ENCODE measurements at regions not wholly inside any gene's neighbourhood (a gene's known extent, or its start where the extent isn't known, plus 50 kb on each side); places are given as distances from the start of the nearest gene placed in this dataset.
A peak's percentile ranks its signal among the peaks of the same experiment; 100 is the strongest.

GRCh38 chr9:79813258-79813638, 241.5 kb downstream of the TLE4 start:
- no peaks in the 10 kb centered on the region for H3K9me3 ChIP-seq (ENCODE audit: insufficient read depth, low read depth, low read length)
- H4K20me1 ChIP-seq (ENCODE audit: insufficient read depth, low read length, poor library complexity, severe bottlenecking): no peaks in the 10 kb centered on the region
- no peaks in the 10 kb centered on the region for H3K27me3 ChIP-seq (ENCODE audit: insufficient read depth, low read length, poor library complexity, severe bottlenecking)
- H3K4me1 ChIP-seq (ENCODE audit: insufficient read depth, low read length, poor library complexity, severe bottlenecking): peaks cover 81% of the 10 kb centered on the region
- peak overlapping the region; percentile 1; the same call in 1 of the 2 replicates for H2AFZ ChIP-seq (ENCODE audit: low read length)
- peak overlapping the region; percentile 68 for H3K9ac ChIP-seq (ENCODE audit: low read depth, low read length, poor library complexity, severe bottlenecking)
- no peak for TF ChIP-seq CTCF (conservative IDR thresholded peaks at IDR 0.05; ENCODE audit: low read length)
- TF ChIP-seq EZH2phosphoT487 (IDR thresholded peaks at IDR 0.05; ENCODE audit: borderline replicate concordance): no peak
- H3F3A ChIP-seq (ENCODE audit: low read depth): peaks cover 18% of the 10 kb centered on the region
- no peaks in the 10 kb centered on the region for H3K79me2 ChIP-seq (ENCODE audit: insufficient read depth, low read length)
- peak overlapping the region; percentile 79 for H3K4me2 ChIP-seq (ENCODE audit: low read depth, low read length, poor library complexity, severe bottlenecking)
- no peaks in the 10 kb centered on the region for H3K9me2 ChIP-seq (replicated peaks; ENCODE audit: low read depth, low read length)
- H3K4me3 ChIP-seq (ENCODE audit: low read length, poor library complexity, severe bottlenecking): peak overlapping the region; percentile 73
- H3K36me3 ChIP-seq (ENCODE audit: insufficient read depth, low read length): no peaks in the 10 kb centered on the region

GRCh38 chr9:79812507-79813257, 240.9 kb downstream of the TLE4 start:
- no peaks in the 10 kb centered on the region for H3K36me3 ChIP-seq (ENCODE audit: insufficient read depth, low read length)
- peak overlapping the region; percentile 73 for H3K4me3 ChIP-seq (ENCODE audit: low read length, poor library complexity, severe bottlenecking)
- H3K4me1 ChIP-seq (ENCODE audit: insufficient read depth, low read length, poor library complexity, severe bottlenecking): peaks cover 78% of the 10 kb centered on the region
- H4K20me1 ChIP-seq (ENCODE audit: insufficient read depth, low read length, poor library complexity, severe bottlenecking): no peaks in the 10 kb centered on the region
- H3K27me3 ChIP-seq (ENCODE audit: insufficient read depth, low read length, poor library complexity, severe bottlenecking): no peaks in the 10 kb centered on the region
- TF ChIP-seq CTCF (conservative IDR thresholded peaks at IDR 0.05; ENCODE audit: low read length) (no peak), EZH2phosphoT487 (IDR thresholded peaks at IDR 0.05; ENCODE audit: borderline replicate concordance) (peak; percentile 16; the same call in 1 of the 2 replicates)
- H3K9me3 ChIP-seq (ENCODE audit: insufficient read depth, low read depth, low read length): no peaks in the 10 kb centered on the region
- peak overlapping the region; percentile 1; the same call in 1 of the 2 replicates for H2AFZ ChIP-seq (ENCODE audit: low read length)
- H3K4me2 ChIP-seq (ENCODE audit: low read depth, low read length, poor library complexity, severe bottlenecking): peak overlapping the region; percentile 79
- peaks cover 18% of the 10 kb centered on the region for H3F3A ChIP-seq (ENCODE audit: low read depth)
- H3K79me2 ChIP-seq (ENCODE audit: insufficient read depth, low read length): no peaks in the 10 kb centered on the region
- no peaks in the 10 kb centered on the region for H3K9me2 ChIP-seq (replicated peaks; ENCODE audit: low read depth, low read length)
- H3K9ac ChIP-seq (ENCODE audit: low read depth, low read length, poor library complexity, severe bottlenecking): peak overlapping the region; percentile 68

- Histone ChIP-seq H3K9ac (ENCODE audit: low read depth, low read length, poor library complexity, severe bottlenecking) (peak overlapping the region; percentile 68), H3F3A (ENCODE audit: low read depth) (peaks cover 18% of the 10 kb centered on the region), H3K9me3 (ENCODE audit: insufficient read depth, low read depth, low read length) (no peaks in the 10 kb centered on the region), H3K9me2 (replicated peaks; ENCODE audit: low read depth, low read length) (no peaks in the 10 kb centered on the region), H3K27me3 (ENCODE audit: insufficient read depth, low read length, poor library complexity, severe bottlenecking) (no peaks in the 10 kb centered on the region), H2AFZ (ENCODE audit: low read length) (no peak overlapping the region), H3K79me2 (ENCODE audit: insufficient read depth, low read length) (no peaks in the 10 kb centered on the region), H3K36me3 (ENCODE audit: insufficient read depth, low read length) (no peaks in the 10 kb centered on the region), H3K4me3 (ENCODE audit: low read length, poor library complexity, severe bottlenecking) (peak overlapping the region; percentile 73), H3K4me2 (ENCODE audit: low read depth, low read length, poor library complexity, severe bottlenecking) (peak overlapping the region; percentile 79), H4K20me1 (ENCODE audit: insufficient read depth, low read length, poor library complexity, severe bottlenecking) (no peaks in the 10 kb centered on the region), H3K4me1 (ENCODE audit: insufficient read depth, low read length, poor library complexity, severe bottlenecking) (peaks cover 72% of the 10 kb centered on the region)
- no peak for TF ChIP-seq CTCF (conservative IDR thresholded peaks at IDR 0.05; ENCODE audit: low read length)
- TF ChIP-seq EZH2phosphoT487 (IDR thresholded peaks at IDR 0.05; ENCODE audit: borderline replicate concordance): no peak; the same call in 1 of the 2 replicates
These were observed 240.3 kb downstream of the TLE4 start for GRCh38 chr9:79812099-79812498.

Measured in Loucy (cell line).